ENCODE measurements at regions not wholly inside any gene's neighbourhood (a gene's known extent, or its start where the extent isn't known, plus 50 kb on each side); places are given as distances from the start of the nearest gene placed in this dataset.
A peak's percentile ranks its signal among the peaks of the same experiment; 100 is the strongest.

DNA sequence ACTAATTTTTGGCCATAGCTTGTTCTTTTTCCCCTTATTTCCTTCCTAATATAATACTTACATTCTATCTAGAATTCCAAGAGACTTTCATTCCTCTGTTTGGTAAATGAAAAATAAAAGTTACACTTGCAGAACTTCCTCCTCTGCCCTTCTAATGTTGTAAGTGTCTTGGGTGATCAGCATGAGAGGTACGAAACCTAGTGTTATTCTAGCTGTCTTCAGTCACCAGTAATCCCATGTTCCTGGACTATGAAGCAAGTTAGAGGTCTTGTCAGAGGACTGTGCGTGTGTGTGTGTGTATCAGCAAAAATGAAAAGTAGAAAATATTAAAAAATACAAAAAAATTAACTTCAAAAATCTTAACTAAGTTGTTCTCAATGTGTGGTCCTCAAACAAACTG is 307.0 kb downstream of the SPRY2 start:
- Histone ChIP-seq H3K79me2 (ENCODE audit: insufficient read depth, low read length) (no peaks in the 10 kb centered on the region), H3K4me2 (ENCODE audit: insufficient read depth, low read length) (no peak overlapping the region), H3K36me3 (ENCODE audit: insufficient read depth, low read length) (no peaks in the 10 kb centered on the region), H3K4me1 (ENCODE audit: insufficient read depth, low read length) (peaks cover 19% of the 10 kb centered on the region), H3K27ac (ENCODE audit: low read depth, low read length) (no peak overlapping the region), H3K9me3 (ENCODE audit: low read depth, low read length) (no peaks in the 10 kb centered on the region), H2AFZ (ENCODE audit: low read length) (no peak overlapping the region), H3K4me3 (ENCODE audit: insufficient read depth, low read length) (no peak overlapping the region), H3K27me3 (ENCODE audit: insufficient read depth, low read length) (no peaks in the 10 kb centered on the region), H4K20me1 (ENCODE audit: insufficient read depth, low read length) (no peaks in the 10 kb centered on the region)
- DNase-seq (ENCODE audit: insufficient read length, low spot score, missing footprints), result no peak
- TF ChIP-seq, protein P1, sequence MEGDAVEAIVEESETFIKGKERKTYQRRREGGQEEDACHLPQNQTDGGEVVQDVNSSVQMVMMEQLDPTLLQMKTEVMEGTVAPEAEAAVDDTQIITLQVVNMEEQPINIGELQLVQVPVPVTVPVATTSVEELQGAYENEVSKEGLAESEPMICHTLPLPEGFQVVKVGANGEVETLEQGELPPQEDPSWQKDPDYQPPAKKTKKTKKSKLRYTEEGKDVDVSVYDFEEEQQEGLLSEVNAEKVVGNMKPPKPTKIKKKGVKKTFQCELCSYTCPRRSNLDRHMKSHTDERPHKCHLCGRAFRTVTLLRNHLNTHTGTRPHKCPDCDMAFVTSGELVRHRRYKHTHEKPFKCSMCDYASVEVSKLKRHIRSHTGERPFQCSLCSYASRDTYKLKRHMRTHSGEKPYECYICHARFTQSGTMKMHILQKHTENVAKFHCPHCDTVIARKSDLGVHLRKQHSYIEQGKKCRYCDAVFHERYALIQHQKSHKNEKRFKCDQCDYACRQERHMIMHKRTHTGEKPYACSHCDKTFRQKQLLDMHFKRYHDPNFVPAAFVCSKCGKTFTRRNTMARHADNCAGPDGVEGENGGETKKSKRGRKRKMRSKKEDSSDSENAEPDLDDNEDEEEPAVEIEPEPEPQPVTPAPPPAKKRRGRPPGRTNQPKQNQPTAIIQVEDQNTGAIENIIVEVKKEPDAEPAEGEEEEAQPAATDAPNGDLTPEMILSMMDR (IDR thresholded peaks at IDR 0.05; ENCODE audit: extremely low read depth, low read depth, low read length), result no peak

DNA sequence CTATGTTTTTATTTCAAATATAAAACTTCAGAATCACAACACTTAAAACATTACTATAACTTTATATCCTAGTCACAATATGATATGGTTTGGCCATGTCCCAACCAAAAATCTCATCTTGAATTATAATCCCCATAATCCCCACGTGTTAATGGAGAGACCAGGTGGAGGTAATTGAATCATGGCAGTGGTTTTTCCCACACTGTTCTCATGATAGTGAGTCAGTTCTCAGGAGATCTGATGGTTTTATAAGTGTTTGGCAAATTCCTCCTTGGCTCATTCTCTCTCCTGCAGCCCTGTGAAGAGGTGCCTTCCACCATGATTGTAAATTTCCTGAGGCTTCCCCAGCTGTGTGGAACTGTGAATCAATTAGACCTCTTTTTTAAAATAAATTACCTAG is 307.6 kb downstream of the SPRY2 start:
- Histone ChIP-seq H3K36me3 (ENCODE audit: insufficient read depth, low read length) (no peaks in the 10 kb centered on the region), H3K27me3 (ENCODE audit: insufficient read depth, low read length) (no peaks in the 10 kb centered on the region), H3K79me2 (ENCODE audit: insufficient read depth, low read length) (no peaks in the 10 kb centered on the region), H3K4me2 (ENCODE audit: insufficient read depth, low read length) (no peak overlapping the region), H3K4me1 (ENCODE audit: insufficient read depth, low read length) (peaks cover 19% of the 10 kb centered on the region), H3K9me3 (ENCODE audit: low read depth, low read length) (no peaks in the 10 kb centered on the region), H4K20me1 (ENCODE audit: insufficient read depth, low read length) (no peaks in the 10 kb centered on the region), H3K4me3 (ENCODE audit: insufficient read depth, low read length) (no peak overlapping the region), H3K27ac (ENCODE audit: low read depth, low read length) (no peak overlapping the region), H2AFZ (ENCODE audit: low read length) (no peak overlapping the region)
- DNase-seq (ENCODE audit: insufficient read length, low spot score, missing footprints), result no peak
- TF ChIP-seq, protein P1 (IDR thresholded peaks at IDR 0.05; ENCODE audit: extremely low read depth, low read depth, low read length), result no peak

DNA sequence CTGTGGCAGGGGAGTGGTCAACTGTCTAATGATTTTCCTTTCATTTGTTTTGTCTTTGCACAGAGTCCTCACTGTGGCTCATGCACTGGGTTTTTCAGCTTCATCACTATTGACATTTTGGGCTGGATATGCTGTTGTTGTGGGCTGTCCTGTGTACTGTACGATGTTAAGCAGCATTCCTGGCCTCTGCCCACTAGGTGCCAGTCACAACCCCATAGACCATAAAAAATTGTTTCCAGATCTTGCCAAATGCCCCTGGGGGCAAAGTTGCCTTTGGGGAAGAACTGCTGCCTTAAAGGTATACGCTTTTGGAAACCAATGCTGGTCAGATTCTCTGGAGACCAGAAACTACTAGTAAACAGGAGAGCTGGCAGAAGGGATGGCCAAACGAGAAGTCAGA is 310.4 kb downstream of the SPRY2 start:
- no peak overlapping the region for H3K27ac ChIP-seq (ENCODE audit: low read depth, low read length)
- no peak overlapping the region for H3K4me2 ChIP-seq (ENCODE audit: insufficient read depth, low read length)

DNA sequence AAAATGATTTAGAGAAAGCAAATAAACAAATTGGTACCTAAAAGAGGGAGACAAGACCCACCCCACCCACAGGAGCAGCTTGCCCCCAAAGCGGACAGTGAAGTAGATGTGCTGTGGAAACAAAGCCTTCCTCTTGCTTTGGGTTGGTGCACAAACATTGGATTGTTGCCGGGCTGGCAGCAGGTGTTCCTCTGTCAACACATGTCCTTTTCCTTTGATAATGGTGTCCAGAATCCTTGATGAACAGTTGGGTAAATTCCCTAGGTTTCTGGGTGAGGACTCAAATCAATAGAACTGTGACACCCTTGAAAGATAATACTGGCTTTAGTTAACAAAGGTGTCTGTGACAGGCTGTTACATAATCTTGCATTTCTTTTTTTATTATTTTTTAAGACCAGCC is 311.8 kb downstream of the SPRY2 start:
- TF ChIP-seq, protein P1 (IDR thresholded peaks at IDR 0.05; ENCODE audit: extremely low read depth, low read depth, low read length), result no peak

More for the DNA sequence above, 310.4 kb downstream of the SPRY2 start:
- DNase-seq (ENCODE audit: insufficient read length, low spot score, missing footprints), result no peak
- no peak overlapping the region for H3K4me3 ChIP-seq (ENCODE audit: insufficient read depth, low read length)
- H3K4me1 ChIP-seq (ENCODE audit: insufficient read depth, low read length), result peaks cover 3% of the 10 kb centered on the region
- H3K9me3 ChIP-seq (ENCODE audit: low read depth, low read length), result no peaks in the 10 kb centered on the region
- H3K79me2 ChIP-seq (ENCODE audit: insufficient read depth, low read length), result no peaks in the 10 kb centered on the region
- no peaks in the 10 kb centered on the region for H3K36me3 ChIP-seq (ENCODE audit: insufficient read depth, low read length)
- H4K20me1 ChIP-seq (ENCODE audit: insufficient read depth, low read length), result no peaks in the 10 kb centered on the region
- H3K27me3 ChIP-seq (ENCODE audit: insufficient read depth, low read length), result no peaks in the 10 kb centered on the region
- H2AFZ ChIP-seq (ENCODE audit: low read length), result peak overlapping the region; percentile 23
- TF ChIP-seq, protein P1 (IDR thresholded peaks at IDR 0.05; ENCODE audit: extremely low read depth, low read depth, low read length), result peak; percentile 56

More for the DNA sequence above, 311.8 kb downstream of the SPRY2 start:
- Histone ChIP-seq H3K4me2 (ENCODE audit: insufficient read depth, low read length) (no peak overlapping the region), H2AFZ (ENCODE audit: low read length) (no peak overlapping the region), H3K27me3 (ENCODE audit: insufficient read depth, low read length) (no peaks in the 10 kb centered on the region), H3K9me3 (ENCODE audit: low read depth, low read length) (no peaks in the 10 kb centered on the region), H3K79me2 (ENCODE audit: insufficient read depth, low read length) (no peaks in the 10 kb centered on the region), H3K4me1 (ENCODE audit: insufficient read depth, low read length) (peaks cover 3% of the 10 kb centered on the region), H4K20me1 (ENCODE audit: insufficient read depth, low read length) (no peaks in the 10 kb centered on the region), H3K4me3 (ENCODE audit: insufficient read depth, low read length) (no peak overlapping the region), H3K36me3 (ENCODE audit: insufficient read depth, low read length) (no peaks in the 10 kb centered on the region), H3K27ac (ENCODE audit: low read depth, low read length) (no peak overlapping the region)
- DNase-seq (ENCODE audit: insufficient read length, low spot score, missing footprints), result no peak
